Brain microvascular endothelial cell (primary cell): ENCODE measurements at regions not wholly inside any gene's neighbourhood (a gene's known extent, or its start where the extent isn't known, plus 50 kb on each side); places are given as distances from the start of the nearest gene placed in this dataset.

ENCODE experiments used
- DNase-seq: peaks from one replicate; pipeline ENCODE4 v3.0.0-alpha.2; 2020
- H3K27ac ChIP-seq: fragments of 250-450 bp; sonication (Bioruptor Pico); 2 replicates; pipeline ENCODE4 v1.5.1; 2020; ENCODE audit warnings: mild to moderate bottlenecking, moderate library complexity
- H3K27me3 ChIP-seq: fragments of 250-450 bp; sonication (Bioruptor Pico); replicated peaks from 2 replicates; pipeline ENCODE4 v1.5.1; 2020; ENCODE audit warnings: mild to moderate bottlenecking
- H3K36me3 ChIP-seq: fragments of 250-450 bp; sonication (Bioruptor Pico); replicated peaks from 2 replicates; pipeline ENCODE4 v1.5.1; 2020; ENCODE audit warnings: mild to moderate bottlenecking
- H3K4me3 ChIP-seq: 2 replicates; pipeline ENCODE4 v1.5.1; 2011; ENCODE audit warnings: low read depth, mild to moderate bottlenecking, control low read depth, low read length, moderate library complexity
- CTCF ChIP-seq: IDR thresholded peaks from 2 replicates; pipeline ENCODE4 v1.5.1; 2011; ENCODE audit warnings: low read depth, mild to moderate bottlenecking, moderate library complexity, low read length, control low read depth, inconsistent platforms; ENCODE audit errors: missing control alignments
- in situ Hi-C: cut with HindIII; loops from 2 replicates; pipeline ENCODE4 v1.10.0; 2017; ENCODE audit warnings: low sequenced_read_pairs, low pct_ligation_motif_present

- no peak for TF ChIP-seq CTCF
- in situ Hi-C loops = no loop called here
- no peak for DNase-seq
These were observed 272.7 kb upstream of the RGMB start for GRCh38 chr5:98500811-98501210.

DNA sequence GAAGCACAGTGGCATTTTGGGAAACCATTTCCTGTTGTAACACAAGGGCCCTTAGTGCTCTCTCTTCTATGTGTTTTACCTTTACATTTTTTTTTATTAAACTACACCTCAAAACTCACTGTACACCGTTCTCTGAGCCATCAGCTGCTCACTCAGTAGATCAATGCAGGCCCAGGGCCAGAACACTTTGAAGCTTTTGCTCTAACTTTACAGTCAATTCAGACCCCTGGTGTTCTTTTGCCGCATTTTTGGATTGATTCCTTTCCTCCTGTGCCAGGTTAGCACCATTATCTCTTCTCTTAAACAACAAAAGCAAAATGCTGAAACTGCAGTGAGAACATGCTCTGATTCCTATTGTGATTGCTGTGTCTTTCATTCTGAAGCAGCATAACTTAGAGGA is 269.8 kb upstream of the RGMB start:
- in situ Hi-C loops = no loop called here
- TF ChIP-seq CTCF = no peak

More at GRCh38 chr5:98500811-98501210, 272.7 kb upstream of the RGMB start:
- no peak overlapping the region for H3K4me3 ChIP-seq
- no peak overlapping the region for H3K27ac ChIP-seq
- no peaks in the 10 kb centered on the region for H3K36me3 ChIP-seq
- H3K27me3 ChIP-seq = no peaks in the 10 kb centered on the region

DNA sequence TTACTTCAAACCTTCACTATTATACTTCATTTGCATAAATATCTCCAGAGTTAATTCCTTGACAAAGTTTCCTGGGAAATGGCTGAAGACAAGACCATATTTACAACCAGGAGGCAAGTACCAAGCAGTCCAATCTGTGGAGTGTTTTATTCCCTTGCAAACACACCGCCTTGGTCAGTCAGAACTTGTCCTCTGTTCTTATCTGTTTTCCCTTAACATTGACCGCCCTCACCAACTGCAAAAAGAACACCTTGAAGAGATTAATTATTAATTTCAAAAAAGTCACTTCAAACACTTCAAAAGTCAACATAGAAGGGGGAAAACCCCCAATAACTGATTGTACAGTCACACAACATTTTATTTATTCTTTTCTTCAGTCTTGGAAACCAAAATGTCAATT is 269.0 kb upstream of the RGMB start:
- DNase-seq = no peak
- H3K4me3 ChIP-seq = no peak overlapping the region
- no peaks in the 10 kb centered on the region for H3K27me3 ChIP-seq
- H3K36me3 ChIP-seq = no peaks in the 10 kb centered on the region
- H3K27ac ChIP-seq = no peak overlapping the region
- no peak for TF ChIP-seq CTCF
- in situ Hi-C loops = no loop called here

More for the DNA sequence above, 269.8 kb upstream of the RGMB start:
- Histone ChIP-seq H3K27me3 (no peaks in the 10 kb centered on the region), H3K4me3 (no peak overlapping the region), H3K36me3 (no peaks in the 10 kb centered on the region), H3K27ac (no peak overlapping the region)
- no peak for DNase-seq

DNA sequence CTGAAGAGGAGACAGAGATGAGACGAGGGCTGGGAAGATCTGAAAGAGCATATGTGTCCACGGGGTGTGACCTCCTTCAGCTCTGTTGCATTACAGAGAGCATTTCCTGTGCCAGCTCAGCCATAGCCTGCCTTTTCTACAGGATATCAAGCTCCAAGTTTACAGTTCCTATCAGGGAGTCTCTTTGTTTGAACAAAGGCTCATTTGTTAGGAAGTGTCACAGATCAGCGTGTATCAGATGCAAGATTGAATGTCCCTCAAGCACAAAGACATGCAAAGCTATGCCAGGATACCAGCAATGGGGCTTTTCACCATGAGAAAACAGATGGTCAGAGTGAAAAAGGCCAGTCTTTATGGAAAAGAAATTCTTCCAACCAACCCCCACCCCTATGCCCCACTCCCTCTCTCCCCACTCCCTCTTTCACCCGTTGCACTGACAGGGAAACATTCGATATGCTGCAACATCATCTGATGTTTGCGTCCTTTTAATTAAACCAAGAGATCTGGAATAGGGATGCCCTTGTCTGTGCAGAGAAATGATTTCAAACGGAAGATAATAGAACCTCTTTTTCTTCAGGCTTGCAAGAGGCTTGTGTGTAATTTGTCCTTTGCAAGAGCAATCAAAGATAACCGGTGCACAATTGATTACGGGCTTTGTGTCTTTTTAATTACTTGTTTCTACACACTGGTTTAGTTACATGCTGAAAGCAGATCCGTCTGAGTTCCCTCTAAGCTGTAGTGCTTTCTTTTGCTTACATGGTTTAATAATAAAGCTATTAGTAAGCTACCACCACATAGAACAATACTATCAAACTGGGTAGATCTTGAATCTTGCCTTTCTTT is 263.1 kb upstream of the RGMB start:
- DNase-seq = peak; percentile 19
- H3K27me3 ChIP-seq = no peaks in the 10 kb centered on the region
- H3K4me3 ChIP-seq = no peak overlapping the region
- in situ Hi-C loops = no loop called here
- no peak overlapping the region for H3K27ac ChIP-seq
- TF ChIP-seq CTCF = no peak
- H3K36me3 ChIP-seq = no peaks in the 10 kb centered on the region

GRCh38 chr5:98513380-98513779 is 260.1 kb upstream of the RGMB start:
- Histone ChIP-seq H3K4me3 (no peak overlapping the region), H3K27ac (no peak overlapping the region), H3K27me3 (no peaks in the 10 kb centered on the region), H3K36me3 (no peaks in the 10 kb centered on the region)
- TF ChIP-seq CTCF = no peak
- in situ Hi-C loops = no loop called here
- no peak for DNase-seq

DNA sequence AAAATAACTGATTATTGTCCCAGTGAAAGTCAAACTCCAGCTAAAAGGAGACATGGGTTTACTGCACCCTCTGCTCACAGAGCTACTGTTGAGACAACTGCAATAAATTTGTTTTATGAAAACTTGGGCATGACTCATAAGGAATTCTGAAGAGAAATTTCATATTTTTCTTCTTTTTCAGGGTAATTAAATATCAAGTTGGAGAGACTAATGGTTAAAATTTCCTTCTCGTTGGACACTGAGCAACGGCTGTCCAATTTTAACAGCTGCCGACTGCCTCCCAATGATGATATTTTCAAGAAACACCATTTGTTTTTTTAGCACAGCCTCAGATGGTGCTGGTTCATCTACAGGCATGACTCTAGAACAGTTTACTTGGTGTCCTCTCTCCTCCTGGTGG is 259.2 kb upstream of the RGMB start:
- no peak overlapping the region for H3K27ac ChIP-seq
- TF ChIP-seq CTCF = no peak
- no peak for DNase-seq
- no peaks in the 10 kb centered on the region for H3K36me3 ChIP-seq
- H3K4me3 ChIP-seq = no peak overlapping the region
- in situ Hi-C loops = no loop called here
- H3K27me3 ChIP-seq = no peaks in the 10 kb centered on the region
